ENCODE measurements at regions not wholly inside any gene's neighbourhood (a gene's known extent, or its start where the extent isn't known, plus 50 kb on each side); places are given as distances from the start of the nearest gene placed in this dataset.

DNA sequence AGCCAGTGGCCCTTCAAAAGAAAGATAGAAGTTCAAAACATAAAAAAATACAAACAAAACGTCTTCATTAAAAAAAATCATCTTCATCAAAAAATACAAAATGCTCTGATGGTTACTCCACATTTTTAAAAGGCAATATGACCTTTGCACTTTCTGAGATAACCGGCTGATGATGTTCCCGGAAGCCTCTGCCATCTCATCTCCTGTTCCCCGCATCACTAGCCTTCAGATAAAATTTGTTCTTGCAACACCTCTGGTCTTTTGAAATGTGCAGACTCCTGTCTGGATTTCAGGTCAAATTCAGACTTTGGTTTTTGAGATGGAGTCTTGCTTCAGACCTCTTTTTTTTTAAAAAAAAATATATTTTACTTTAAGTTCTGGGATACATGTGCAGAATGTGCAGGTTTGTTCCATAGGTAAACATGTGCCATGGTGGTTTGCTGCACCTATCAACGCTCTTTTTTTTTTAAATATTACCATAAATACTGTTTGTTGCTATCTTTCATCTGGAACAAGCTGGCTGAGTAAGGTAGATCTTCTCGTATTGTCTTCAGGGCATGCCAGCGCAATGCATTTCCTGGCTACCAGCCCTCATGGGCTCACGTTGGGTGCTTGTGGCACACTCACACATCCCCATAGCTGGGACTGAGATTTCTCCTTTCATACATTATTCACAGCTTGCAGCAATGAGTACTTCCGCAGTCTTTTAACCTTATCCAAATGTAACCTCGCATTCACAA, 418.9 kb upstream of the ARGLU1 start:
- no peak for DNase-seq

DNA sequence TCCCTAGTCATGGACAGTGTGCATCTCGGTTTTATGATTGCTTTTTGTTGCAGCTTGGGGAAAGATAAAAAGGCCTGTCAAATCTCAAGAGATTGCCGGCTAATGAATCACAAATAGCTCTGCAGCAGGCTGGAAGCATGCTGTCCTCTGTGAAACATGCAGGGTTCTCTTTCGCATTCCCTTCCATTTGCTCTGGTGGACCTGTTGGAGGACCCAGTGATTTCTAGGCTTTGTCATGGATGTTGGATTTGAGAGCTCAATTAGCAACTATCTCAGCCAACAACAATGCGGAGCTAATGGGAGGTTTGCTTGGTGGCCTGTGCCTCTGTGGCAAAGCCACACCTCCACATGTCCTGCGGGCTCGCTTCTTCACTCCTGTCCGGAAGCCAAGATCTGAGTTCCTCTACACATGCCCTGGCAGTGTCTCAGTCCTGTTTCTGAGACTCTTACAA, 418.1 kb upstream of the ARGLU1 start:
- DNase-seq = no peak

DNA sequence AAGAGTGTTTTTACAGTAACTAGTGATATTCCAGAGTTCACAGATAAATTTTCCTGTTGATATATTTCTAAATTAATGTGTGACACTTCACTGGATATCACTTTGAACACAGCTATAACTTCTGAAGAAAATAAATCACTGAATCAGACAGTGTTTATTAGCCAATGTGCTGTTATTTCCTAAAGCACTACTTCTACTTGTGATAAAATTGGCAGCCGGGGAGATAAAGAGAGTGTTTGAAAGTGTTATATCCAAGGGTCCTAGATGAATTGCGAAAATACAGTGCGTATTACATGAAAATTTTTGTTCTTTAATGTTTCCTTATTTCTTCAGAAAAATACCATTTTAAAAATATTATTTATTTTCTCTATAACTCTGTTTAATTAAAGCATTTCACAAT, 417.5 kb upstream of the ARGLU1 start:
- DNase-seq = no peak

DNA sequence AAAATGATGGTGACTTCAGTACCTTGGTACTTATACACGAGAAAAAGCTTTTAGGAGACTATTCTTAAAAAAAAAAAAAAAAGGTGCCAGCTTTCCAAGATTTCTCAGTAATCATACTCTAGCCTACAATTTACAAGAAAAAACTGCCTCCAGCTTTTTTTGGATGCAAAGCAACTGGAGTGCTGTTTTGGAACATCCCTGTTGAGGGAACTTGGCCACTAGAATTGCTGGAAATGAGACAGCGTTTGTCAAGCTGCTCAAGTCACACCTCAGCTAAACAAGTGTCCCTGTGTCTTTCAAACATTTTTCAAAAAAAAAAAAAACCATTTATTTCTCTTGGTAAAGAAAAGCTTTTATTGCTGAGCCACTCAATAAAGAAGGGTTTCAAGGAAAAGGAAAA, 413.1 kb upstream of the ARGLU1 start:
- DNase-seq = no peak

DNA sequence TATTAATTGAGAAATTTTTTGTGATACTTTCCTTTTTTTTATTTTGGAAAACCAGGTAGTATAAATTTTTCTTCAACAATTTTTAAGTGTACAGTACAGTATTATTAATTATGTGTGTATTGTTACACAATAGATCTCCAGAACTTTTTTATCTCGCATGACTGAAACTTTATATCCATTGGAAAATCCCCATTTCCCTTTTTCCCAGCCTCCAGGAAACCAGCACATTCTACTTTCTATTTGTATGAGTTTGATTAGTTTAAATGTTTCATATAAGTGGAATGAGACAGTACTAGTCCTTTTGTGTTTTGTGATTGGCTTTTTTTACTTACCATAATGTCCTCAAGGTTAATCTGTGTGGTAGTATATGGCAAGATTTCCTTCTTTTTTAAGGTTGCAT, 399.5 kb upstream of the ARGLU1 start:
- no peak for DNase-seq

DNA sequence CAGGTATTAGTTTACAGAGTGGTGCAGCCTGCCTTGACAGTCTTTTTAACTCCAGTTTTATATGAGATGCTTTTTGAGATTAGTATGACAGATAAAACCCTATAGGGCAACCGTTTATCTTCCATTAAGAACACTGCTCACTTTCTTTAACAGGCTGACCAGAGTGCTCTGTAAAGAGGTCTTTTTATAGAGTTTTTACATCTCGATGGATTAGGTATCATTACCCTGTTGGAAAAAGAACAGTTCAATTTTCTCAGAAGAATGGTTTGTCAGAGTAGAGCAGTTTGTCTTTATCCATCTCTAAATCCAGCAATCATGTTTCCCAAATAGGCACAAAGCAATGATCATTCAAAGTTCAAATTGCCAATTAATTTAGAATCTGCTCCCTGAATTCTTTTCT, 395.2 kb upstream of the ARGLU1 start:
- DNase-seq = no peak

DNA sequence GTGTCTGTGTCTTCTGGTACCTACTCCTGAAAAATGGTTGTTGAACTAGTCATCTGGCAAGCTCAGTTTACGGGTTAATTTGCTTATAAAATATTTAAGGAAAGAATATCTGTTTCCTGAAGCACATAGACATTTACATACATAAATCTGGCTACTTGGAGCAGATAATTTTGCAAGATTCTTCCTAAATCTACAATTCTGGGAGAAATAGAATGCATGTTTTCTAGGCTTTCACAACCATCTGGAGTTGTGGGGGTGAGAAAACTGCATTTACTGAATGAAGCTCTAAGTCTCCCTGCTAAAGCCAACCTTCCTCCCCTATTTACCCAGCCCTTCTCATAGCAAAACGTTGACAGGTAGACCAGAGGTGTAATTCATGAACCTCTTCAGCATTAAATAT, 393.7 kb upstream of the ARGLU1 start:
- no peak for DNase-seq

DNA sequence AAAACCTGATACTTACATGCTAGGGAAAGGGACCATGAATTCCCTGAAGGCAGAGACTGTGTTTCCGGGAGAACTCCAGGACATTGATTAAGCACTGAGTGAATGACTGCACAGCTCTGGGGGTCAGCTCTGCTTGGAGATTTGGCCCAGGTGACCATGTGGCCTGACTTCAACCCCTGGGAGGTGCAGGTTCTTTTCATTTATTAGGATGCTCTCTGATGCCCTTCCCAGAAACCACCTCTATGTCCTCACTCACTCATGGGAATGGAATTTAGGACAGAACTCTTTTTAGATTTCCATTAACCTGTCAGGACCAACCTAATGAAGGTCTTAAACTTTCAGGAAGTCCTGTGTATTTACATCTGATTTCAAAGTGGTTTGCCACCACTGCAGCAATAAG, 393.3 kb upstream of the ARGLU1 start:
- DNase-seq = no peak

DNA sequence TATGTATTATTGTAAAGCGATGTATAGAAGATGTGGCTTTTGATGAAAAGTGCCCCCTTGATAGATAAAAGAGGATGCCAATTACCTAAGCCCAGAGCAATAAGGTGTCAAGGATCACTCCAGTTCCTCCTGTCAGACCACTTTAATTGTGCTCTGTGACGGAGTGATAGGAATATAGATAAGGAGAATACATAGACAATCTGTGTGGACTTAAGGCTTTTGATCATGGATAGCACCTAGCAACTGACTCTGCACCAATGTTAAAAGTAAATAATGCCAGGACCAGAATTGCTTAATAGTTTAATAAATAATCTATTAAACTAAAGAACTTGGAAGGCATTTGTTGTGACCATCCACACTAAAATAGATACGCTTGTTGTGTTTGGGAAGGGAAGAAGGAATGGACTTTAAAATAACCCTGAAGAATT, 390.7 kb upstream of the ARGLU1 start:
- DNase-seq = no peak

DNA sequence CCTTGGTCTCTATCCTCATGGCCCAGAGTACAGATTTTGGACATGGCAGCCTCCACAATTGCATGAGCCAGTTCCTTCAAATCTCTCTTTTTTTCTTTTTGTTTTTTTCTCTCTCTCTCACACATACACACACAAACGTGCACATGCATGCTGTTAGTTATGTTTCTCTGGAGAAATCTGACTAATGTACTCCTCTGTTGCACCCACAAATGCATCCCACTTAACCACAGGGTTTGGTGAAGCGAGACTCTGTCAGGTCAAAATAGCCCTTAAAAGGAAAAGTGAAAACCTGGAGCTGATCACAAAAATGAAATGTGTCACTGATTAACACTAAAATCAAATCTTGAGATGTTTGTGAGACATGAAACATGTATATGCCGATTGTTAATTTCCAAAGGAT, 374.6 kb upstream of the ARGLU1 start:
- DNase-seq = no peak

DNA sequence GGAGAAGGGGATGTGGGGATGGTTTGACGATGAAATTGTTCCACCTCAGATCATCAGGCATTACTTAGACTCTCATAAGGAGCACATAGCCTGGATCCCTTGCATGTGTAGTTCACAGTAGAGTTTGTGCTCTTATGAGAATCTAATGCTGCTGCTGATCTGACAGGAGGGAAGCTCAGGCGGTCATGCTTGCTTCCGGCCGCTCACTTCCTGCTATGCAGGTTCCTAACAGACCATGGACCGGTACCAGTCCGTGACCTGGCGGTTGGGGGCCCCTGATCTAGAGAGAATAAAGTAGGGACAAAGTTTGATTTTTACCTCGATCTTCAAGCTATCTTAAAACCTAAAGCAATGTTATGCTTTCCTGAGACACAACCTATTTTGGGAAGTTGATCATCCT, 373.8 kb upstream of the ARGLU1 start:
- DNase-seq = no peak

DNA sequence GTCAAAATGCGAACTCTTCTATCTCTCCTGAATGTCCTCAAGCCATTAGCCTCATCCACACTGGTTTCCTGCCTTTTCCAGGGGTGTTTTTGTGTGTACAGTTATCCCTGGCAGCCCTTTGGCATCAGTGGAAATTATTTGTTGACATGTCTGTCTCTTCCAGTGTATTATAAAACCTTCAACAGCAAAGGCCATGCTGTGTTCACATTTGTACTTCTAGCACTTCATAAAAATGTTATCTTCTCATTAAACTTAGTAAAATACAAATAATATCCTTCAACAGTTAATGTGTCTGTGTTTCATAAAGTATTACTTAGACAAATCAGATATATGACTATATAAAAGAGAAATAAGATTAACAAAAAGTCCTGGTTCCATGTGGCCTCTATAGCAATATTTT, 359.5 kb upstream of the ARGLU1 start:
- no peak for DNase-seq

DNA sequence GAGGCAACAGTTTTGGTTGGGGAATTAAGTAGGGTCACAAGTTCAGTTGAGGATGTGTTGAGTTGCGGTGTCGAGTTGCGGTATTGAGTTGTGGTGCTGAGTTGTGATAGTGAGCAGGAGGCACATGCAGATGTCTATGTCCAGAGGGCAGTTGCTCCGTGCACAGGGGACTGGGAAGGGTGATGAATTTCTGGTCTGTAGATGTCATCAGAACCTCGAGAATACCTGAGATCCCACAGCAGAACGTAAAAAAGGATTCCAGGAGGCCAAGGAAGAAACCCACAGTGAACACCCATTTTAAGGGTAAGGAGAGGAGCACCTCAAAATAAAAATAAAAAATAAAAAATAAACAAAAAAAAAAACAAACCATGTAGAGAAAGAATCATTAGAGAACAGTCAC, 354.4 kb upstream of the ARGLU1 start:
- no peak for DNase-seq

DNA sequence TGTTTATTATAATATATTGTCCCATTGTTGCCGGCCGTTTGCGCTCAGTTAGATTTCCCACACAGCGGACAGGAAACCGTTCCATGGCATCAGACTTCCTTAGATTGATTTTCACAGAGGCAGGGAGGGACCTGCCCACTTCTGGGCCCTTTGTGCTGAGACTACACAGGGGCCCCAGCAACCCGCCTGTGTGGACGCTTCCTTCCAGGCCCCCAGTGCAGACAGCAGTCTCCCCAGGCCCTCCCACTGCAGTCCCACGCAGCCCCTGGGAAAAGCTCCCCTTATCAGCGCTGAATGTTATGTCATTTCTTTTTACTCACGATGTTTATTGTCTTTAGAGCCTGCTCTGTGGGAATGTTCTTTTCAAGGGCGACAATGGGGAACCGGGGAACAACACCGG, 351.7 kb upstream of the ARGLU1 start:
- no peak for DNase-seq

DNA sequence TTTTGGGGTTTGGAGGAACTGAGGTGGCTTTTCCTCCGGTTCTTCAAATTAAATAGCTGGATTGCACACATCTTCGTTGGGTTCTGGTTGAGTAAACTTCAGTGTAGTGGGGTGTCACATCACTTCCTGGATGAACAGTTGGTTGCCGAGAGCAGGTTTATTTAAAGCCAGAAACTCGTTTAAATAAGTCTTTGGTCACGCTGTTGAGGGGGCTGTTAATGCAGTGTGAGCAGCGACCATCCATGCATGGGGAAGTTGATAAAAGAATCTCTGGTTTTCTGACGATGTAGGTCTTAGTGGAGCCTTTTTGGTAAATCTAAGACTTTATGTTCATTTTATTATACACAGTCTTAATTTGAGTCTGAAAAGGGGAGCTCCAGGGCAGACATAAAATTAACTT, 351.2 kb upstream of the ARGLU1 start:
- DNase-seq = no peak

DNA sequence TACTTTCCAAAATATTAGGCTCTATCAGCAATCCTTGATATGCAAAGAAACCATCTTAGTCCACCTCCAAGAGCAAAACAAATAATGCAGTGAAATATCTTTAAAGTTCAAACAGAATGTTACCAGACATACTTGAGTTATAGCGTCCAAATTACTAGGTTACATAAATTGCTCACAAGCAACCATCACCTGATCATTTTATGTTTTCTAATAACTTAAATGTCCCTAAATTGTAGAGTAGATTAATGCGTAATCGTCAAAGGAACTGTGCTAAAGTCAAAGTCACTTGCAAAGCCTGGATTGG, 350.6 kb upstream of the ARGLU1 start:
- no peak for DNase-seq

DNA sequence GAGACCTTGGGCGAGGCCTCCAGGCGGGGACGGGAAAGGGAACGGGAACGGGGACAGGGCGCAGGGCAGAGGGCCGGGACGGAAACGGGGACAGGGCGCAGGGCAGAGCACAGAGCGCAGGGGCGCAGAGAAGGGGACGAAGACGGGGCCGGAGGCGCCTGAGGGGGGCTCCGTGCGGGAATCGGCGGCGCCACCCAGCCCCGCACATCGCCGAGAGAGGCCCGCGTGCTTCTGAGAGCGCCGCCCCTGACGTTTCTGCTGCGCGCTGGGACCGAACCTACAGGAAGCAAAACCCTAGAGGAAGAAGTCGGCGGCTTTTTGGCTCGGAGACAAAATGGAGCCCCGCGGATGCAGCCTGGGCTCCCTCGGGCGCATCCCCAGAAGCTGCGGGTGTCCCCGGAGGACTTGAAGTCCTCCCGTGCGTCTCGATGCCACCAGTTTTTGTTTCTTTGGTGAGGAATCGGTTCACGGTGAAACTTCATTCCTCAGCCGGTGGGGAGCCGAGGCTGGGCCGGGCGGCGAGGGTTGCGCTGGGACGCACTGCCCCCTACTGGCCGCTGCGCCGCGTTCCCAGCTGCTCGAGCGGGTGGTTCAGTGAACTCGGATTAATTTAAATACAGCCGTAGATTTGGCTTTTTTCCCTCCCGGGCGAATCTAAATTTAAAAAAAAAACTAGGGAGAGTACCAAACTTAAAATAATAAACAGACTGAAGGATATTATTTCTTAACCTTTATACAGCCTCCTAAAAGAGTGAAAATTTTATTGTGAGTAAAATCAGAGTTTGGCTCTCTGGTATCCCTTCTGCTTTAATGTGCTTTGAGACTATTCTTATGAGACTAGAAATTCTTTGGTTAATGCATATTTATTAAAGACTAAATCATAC, 350.0 kb upstream of the ARGLU1 start:
- DNase-seq = no peak

DNA sequence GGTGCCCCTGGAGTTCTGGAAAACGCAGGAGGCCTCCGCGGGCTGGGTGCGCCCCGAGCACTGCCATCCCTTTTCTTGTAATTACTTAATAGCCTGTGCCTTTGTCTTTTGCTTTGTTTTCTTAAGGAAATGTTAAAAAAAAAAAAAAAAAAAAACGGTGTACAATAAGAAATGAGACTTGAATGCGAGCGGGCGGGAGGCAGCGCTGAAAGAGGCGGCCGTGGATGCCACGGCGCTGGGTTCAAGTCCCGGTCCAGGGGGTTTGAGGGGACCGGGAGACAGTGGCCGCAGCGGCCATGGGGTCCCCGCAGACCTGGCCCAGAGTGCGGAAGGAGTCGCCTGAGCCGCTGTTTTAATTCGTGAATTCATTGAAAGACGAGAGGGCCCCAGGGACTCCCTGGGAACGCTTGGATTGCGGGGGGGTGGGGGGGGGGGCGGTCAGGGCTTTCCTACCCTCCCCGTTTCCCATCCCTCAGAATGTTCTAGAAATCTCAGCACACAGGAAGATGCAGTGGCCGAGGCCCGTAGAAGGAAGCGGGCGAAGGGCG, 349.2 kb upstream of the ARGLU1 start:
- DNase-seq = no peak

DNA sequence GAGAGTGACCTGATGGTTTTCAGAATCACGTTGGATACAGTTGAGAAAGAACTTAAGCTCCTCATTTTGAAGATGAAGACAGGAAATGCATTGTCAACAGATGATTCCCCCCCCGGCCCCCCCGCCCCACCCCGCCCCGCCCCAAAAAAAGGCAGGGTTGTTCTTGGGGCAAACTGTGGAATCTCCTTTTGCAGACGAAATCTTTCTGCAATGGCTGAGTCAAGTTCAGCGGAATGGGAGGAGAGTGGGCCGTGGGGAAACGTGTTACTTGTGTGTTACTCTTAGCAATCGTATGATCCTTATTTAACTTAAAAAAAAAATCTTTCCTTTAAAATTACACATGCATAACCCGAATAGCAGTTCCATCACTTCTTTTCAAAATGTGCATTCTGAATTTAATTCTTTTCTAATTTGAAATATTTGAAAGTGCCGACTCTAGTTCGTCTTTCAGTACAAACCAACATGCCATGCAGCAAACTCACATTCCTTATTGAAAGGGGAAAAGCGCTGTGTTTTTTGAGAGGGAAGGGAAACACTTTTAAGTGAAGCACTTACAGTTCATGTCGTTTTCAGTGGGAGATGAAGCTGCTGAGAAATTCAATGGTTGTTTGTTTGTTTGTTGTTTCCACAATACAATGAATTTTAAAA, 348.5 kb upstream of the ARGLU1 start:
- DNase-seq = no peak

DNA sequence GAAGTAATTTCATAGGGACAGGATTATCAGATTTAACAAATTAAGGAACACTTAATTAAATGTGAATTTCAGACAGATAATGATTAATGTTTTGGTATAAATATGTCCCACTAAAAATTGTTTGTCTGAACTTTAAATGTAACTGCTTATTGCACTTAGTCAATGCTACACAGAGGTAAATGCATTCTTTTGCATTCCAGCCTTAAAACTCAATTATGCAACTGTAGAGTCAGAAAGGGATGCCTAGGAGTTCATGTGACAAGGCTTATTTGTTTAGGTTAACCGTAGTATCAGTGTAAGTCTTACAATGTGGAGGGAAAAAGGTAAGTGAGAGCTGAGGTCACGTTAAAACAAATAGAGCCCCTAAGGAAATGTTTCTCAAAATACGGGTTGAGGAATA, 347.2 kb upstream of the ARGLU1 start:
- DNase-seq = no peak

DNA sequence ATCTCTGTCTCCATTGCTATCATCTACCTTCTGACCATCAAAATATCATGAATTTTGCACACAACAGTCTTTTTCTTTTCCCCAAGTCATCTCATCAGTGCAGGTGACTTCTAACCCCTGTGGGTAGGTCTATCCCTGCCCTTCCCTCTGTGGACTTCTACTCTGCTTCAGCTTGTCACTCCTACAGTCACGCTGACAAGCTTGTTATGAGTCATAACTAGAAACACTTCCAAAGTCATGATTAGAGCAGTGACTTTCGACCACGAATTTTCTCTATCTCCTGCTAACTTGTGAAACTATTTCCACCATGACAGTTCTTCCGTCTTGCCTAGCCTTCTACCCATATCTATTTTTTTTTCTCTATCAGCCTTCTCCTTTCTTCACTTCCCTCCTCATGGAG, 343.7 kb upstream of the ARGLU1 start:
- no peak for DNase-seq

DNA sequence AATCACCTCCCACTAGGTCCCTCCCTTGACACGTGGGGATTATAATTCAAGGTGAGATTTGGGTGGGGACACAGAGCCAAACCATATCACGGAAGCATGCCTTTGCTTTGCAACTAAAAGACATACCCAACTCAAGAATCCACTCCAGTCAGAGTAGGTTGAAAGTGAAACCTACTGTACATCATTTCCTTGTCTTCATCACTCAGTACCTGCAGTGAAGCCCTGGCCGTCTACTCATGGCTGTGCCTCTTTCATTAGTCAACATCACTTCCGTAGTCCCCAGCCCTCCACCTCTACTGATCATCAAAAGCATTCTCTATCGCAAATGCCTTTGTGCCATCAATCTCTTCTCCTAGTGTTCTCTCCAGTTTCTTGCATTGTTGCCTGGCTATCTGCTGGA, 343.1 kb upstream of the ARGLU1 start:
- no peak for DNase-seq

DNA sequence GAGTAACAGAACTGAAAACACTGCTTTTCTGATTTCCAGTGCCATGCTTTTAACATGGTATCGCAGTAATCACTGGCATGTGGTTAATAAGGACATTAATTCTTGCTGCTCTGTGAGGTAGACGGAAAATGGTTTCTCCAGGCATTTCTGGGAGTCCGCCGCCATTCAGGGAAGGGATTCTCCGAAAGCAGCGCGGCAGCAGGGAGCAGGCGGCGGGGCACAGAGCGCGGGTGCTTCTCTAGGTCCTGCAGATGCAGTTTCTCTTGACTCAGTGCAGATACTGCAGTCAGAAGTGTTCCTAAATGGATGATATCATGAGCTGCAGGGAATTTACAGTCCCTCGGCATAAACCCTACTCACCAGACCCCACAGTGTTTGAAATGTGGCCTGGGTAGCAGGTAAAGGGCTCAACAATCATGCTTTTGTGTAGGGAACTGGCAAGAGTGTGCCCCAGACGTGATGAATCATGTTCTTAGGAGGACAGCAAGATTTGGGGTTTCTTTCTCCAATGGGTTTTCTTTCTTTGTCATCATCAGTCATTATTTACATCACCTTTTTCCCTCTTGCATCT, 338.6 kb upstream of the ARGLU1 start:
- DNase-seq = no peak

All from NCI-H2029 treated with DMSO at 0.1 percent for 48 hours (cell line).